ENCODE measurements at regions not wholly inside any gene's neighbourhood (a gene's known extent, or its start where the extent isn't known, plus 50 kb on each side); places are given as distances from the start of the nearest gene placed in this dataset.

DNA sequence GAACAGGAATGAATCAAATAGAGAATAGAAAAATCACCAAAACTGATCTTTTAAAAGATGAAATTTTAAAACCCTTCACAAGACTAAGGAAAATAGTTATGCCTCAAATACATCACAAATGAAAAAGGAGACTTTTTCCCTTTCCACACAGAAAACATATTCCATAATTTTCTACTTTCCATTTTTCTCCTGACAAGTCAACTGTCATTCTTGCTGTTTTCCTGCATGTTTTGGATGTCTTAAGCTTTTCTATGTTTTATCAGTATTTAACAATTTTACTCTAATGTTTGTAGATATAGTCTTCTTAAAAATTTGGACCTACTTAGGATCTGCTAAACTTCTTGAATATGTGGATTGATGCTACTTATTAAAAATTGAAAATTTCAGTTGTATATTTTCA is 810.8 kb downstream of the OLFM4 start:
- TF ChIP-seq, protein P1, sequence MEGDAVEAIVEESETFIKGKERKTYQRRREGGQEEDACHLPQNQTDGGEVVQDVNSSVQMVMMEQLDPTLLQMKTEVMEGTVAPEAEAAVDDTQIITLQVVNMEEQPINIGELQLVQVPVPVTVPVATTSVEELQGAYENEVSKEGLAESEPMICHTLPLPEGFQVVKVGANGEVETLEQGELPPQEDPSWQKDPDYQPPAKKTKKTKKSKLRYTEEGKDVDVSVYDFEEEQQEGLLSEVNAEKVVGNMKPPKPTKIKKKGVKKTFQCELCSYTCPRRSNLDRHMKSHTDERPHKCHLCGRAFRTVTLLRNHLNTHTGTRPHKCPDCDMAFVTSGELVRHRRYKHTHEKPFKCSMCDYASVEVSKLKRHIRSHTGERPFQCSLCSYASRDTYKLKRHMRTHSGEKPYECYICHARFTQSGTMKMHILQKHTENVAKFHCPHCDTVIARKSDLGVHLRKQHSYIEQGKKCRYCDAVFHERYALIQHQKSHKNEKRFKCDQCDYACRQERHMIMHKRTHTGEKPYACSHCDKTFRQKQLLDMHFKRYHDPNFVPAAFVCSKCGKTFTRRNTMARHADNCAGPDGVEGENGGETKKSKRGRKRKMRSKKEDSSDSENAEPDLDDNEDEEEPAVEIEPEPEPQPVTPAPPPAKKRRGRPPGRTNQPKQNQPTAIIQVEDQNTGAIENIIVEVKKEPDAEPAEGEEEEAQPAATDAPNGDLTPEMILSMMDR (conservative IDR thresholded peaks at IDR 0.05) = no peak
- TF ChIP-seq ZFX (IDR thresholded peaks at IDR 0.05) = no peak
